Fibroblast of the conjunctiva (primary cell): ENCODE measurements at regions not wholly inside any gene's neighbourhood (a gene's known extent, or its start where the extent isn't known, plus 50 kb on each side); places are given as distances from the start of the nearest gene placed in this dataset.
A peak's percentile ranks its signal among the peaks of the same experiment; 100 is the strongest.
"Not testable (repeated sequence)": the region's sequence is repeated elsewhere in the genome, so short reads cannot be mapped to it uniquely, and the experiment has no call there.

ENCODE experiments used
- DNase-seq: peaks from one replicate; pipeline ENCODE4 v3.0.0-alpha.2; 2010; ENCODE audit warnings: low read depth

DNA sequence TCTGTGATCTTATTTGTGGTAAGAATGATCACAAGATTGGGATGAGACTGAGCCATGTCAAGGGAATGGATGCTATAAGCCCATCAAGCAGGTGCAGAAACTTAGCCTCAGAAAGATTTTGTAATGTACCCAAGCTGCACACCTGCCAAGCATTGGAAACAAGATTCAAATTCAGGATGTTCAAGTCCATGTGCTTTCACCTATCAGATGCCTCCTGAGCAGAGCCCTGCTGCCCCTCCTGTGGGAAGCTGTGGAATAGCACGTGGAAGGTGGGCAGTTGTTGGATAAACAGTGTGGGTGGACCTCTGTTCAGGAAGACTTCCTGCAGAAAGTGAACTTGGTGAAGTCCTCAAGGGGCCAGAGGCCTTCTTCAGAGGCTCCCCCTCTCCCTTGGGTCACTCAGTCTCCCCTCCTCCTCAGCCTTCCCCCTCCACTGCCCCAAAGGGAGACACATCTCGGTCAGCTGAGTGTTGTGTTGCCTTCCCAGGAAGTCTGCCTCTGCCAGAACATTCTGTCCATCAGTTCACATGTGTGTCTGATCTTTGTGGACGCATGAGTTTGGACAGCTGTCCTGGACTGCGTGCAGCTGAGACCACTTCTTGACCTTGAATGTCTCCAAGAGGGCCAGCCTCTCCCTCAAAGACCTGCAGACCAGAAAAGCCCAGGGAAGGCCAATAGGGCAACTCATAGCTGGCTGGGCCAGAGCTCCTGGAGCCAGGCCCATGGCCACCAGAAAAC lies 186.1 kb downstream of the INHBB start:
- DNase-seq = peak; percentile 57

DNA sequence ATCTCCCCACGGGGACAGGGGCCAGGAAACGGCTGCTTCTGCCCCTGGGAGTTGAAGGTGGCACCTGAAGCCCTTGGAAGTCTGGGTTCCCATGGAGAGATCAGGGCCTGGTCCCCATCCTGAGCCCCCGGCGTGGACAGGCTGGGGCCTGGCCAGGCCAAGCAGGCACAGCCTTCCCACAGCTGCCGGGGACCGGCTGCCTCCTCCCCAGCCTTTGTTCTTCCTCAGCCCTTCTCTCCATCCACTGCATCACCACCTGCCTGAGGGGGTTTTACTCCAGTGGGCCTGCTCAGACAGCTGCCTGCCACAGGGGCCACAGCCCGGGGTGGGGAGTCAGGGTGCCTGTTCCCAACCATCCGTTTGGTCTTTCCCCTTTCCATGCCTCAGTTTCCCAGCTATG lies 187.7 kb downstream of the INHBB start:
- DNase-seq = no peak

DNA sequence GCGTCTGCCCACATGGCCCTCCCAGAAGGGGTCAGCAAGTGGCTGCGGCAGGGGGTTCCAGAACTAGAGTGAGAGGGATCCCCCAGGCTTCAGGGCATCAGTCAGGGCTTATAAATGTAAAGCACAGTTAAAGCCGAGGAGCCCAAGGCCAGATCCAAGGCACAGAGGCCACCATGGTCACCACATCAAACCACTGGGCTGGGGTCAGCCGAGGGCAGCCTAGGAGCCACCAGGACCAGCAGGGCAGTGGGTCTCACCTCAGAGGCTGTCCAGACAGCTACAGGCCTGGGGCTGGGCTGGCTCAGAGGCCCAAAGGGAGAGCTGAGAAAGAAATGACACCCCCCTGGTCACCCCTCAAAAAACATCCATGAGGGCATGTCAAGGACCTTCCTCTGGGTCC lies 188.5 kb downstream of the INHBB start:
- DNase-seq = no peak

DNA sequence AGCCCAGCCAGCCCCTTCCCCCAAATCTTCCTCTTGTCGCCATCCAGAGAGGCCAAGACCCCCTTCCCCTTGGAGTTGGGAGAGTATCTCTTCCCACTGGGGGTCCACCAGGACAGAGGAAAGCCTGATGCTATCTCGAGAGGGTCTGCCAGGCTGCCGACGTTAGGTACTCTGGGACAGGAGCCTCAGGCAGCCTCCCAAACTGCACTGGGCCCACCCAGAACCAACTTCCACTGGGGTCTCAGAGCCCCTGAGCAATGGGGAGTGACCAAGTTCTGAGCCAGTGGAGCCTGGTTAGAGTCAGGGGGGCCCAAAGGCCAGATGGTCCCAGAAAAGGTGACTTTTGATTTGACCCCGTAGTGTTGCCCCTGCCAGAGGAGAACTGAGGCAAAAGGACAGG lies 189.1 kb downstream of the INHBB start:
- DNase-seq = no peak

DNA sequence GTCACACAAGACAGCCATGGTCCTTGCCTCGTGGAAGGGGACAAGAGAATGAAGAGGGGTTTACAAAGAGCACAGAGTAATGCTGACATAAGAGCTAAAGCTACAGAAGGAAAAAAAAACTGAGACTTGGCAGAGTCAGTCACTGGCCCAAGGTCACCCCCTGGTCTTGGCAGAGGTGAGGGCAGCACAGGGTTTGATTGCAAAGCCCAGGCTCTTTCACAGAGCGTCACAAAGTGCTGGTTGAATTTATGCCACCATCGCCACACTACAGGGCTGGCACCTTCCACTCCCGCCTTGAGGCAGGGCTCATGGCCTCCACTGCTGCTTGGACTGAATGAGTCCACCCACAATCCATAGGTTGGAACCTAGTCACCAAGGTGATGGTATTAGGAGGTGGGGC lies 190.2 kb downstream of the INHBB start:
- DNase-seq = no peak

DNA sequence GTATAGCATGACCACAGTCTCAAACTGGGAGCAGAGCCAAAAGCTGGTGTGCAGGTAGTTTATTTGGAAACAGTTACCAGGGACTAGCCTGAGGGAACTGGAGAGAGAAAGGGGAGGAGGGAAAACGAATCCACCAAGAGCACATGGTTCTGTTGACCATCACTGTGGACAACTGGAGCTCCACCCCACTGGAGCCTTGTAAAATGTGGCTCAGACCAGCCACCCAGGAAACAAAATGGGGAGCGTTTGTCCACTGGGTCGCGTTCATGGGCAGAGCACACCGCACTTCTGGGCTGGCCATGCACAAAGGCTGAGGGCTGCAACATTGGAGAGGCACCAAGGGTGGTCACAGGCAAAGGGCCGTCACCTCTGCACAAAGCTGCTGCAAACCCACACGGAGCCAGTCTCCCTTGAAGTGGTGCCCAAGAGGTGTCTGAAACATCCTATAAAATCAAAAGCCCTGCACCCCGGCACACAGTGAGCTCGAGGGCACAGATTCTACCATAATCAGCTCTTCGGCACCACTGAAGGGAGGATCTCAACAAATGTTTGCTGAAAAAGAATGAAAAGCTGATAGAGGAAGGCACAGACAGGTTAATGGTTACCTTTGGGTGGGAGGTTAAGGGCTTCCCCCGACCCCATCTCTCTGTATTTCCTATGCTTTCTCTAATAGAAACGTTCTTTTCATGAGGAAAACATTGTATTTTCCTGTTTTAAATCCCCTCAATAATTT lies 192.9 kb downstream of the INHBB start:
- DNase-seq = no peak

DNA sequence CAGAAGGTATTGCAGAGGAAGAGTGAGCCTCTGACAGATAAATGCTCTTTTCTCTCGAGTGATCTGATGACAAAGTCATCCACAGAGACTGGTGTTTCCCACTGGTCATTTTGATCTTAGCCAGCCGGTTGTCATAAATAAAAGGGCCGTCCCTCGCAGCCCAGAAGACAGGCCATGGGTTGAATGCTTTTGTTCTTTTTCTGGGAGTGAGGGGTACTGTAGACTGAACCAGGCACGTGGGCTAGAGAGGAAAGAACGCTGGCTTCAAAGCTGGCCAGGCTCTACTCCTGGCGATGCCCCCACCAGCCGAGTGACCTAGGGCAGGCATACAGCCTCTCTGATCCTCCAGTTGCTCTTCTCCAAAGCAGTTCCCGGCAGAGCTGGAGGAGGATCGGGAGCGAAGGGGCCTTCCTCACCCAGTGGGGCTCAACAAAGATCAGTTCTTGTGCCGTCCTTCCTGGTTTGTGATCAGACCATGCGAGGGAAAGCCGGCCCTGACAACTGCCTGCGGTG lies 193.5 kb downstream of the INHBB start:
- DNase-seq = no peak

DNA sequence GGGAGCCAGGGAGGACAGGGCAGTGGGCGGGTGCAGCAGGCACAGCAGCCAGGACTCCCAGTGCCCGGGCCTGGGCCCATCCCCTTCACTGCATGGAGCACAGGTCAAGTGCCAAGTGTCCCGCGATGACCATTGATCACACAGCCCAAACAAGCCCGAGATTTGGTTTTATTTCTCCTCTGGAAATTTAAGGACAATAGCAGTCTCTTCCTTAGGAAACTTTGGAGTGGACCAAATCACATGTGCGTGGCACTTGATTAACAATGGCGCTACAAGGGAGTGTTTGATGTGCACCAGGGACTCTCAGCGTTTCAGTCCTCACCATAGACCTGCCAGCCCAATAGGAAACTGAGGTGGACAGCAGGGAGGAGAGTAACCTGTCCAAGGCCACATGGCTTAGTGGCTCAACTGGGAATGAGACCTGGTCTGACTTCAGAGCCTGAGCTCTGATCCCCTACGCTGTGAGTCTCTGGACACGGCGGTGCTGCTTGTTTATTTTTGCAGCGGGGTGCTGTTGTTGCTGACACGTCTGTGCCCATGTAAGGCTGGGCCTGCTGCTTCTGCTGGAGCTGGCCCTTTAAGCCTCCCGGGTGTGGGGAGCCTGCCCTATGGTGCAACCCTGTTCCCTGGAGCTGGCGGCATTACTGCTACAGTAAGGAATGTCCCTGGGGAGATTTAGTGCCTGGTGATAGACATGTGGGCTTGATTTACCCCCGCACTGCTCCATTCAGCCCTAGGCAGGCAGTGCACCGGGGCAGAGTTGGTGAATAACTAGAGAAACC lies 194.2 kb downstream of the INHBB start:
- peak; percentile 95 for DNase-seq

DNA sequence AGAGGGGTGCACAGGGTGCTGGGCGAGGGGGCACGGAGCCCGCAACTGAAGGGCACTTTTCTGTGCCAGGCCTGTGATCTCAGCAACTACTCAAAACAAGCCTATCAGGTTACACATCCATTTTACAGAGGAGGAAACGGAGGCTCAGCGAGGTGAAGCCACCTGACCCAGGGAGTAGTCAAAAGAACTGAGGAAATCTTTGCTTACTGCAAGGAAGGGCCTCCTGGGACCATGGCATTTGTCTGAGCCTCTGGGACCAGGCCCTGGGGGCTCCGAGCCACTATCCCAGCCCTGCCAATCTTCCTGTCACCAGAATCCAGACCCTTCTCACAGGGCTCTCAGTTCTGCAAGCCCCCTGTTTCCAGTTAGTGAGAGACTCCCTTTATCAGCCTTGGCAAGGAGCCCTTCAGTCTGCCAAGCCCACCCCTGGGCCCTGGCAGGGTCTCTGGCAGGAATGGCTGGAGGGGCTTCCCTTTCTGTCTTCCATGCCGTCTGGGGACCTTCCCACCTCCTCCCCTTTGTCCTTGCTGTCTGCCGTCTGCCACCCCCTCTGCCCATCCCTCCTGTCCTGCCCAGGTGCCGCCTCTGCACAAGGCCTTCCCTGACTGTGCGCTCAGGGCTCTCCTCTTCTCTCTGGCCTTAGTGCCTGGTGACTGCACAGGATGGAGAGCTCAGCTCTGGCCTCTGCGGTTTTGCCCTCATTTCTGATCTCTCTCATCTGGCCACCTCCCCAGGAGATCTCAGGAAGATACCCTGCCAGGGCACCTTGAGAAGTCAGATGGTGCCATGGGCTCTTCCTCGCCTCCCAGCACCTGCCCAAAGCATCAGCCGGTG lies 194.7 kb upstream of the GLI2 start:
- no peak for DNase-seq

DNA sequence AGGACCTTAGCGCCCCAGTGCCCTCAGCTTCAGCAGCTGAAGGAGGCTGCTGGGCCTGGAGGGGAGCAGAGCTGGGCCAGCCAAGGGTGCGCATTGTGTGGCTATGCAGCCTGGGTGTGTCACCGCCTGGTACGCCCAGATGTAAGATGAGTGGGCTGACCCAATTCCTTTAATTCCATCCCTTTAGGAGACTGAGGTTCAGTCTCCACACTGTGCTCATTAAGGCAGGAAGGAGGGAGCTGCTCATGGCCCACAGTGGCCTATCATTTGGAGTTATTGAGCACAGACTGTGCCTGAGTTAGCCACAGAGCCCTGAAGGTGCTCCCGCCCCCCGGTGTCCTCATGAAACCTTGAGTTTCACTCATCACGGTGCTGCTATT lies 194.1 kb upstream of the GLI2 start:
- no peak for DNase-seq

DNA sequence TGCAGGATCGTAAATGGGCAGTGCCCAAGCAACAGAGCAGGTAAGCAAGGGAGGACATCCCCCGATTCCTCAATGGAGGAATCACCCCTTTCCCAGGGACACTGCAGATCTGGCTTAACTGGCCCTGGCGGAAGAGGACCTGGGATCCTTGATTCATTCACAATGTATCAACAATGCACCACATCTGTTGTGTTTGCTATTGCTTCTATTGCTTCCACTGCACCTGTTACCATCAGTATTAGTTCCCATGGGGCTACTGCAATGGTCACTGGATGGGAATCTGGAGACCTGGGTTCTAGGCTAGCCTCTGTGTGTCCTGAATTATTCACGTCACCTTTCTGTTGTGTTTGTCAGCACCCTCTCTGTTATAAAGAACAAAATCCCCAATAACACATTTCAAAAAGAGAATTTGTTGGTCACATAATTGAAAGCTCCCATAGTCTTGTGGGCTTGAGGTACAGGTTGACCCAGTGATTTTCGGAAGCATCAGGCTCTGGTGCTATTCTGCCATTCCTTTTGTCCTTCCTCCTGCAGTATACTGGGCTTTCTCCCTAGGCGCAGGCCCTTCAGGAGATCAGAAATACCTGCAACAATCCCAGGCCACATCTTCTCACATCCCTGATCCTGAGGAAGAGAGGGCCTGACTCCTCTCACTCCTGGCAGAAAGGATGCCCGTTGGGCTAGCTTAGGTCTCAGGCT lies 193.5 kb upstream of the GLI2 start:
- DNase-seq = no peak

DNA sequence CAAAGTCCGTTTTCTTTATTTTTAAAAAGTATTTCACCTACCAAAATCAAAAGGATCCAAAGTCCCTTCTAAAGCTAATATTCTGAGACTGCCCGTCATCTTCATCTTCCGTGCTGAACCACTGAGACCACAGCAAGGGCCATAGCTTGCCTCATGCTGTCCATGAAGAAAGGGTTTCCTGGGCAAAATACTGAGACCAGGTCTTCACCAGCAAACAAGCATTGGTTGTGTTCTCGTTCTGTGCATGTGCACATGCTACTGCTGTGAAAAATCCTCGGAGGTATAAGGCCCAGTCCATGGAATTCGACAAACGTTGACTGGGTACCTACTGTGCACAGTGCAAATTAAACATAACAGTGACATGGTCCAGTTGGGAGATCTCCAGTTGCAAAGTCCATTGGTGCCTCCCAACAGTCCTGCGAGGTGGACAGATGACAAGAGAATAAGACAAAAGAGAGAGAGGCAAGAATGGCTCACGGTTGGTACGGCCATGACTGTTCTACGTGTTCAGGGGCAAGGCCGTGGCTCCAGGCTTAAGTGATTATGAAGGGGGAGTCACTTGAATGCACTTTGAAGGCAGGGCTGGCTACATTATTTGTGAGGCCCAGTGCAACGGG lies 192.6 kb upstream of the GLI2 start:
- no peak for DNase-seq

DNA sequence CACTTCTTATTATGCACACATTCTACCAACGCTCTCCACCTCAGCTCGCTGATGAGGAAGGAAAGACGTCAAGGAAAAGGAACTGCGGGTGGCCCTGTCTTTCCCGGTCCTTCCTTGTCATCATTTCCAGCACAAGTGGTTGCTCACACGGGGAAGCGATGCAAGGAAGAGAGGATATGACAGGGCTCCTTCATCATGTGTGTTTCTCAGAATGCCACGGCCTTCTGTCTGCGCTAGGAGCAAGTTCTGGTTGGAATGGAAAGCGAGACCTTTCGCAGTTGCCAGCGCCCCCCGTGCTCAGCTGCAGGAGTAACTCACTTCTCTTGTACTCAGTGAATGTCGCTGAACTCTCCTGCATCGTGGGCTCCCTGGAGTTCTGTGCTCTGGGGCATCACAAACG lies 191.8 kb upstream of the GLI2 start:
- no peak for DNase-seq

DNA sequence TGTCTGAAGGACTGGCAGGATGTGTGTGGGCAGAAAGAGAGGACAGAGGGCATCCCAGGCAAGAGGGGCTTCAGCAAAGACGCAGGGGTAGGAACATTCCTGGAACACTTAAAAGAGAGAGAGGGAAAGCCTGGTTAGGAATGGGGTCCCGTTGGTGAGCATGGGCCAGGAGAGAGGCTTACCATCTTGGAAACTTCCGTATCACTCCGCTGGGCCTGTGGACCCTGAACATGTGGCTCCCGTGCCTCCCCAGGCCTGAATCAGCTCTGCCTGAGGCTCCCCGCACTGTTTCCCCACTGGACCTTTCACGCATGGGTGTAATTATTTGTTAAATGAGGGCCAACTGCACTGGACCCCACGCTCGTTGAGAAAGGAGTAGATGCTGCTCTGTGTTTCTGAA lies 191.1 kb upstream of the GLI2 start:
- no peak for DNase-seq

DNA sequence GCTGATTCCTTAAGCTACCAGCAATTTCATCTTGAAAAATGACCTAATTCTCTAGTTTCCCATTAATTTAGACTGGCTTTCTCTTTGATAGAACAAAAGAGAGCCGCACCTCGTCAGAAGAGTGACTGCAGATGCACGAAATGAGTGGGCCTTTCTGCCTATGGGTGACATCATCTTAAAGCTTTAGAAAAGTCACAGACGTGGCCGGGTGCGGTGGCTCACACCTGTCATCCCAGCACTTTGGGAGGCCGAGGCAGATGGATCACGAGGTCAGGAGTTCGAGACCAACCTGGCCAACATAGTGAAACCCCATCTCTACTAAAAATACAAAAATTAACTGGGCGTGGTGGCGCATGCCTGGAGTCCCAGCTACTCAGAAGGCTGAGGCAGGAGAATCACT lies 190.7 kb upstream of the GLI2 start:
- not testable (repeated sequence) for DNase-seq

DNA sequence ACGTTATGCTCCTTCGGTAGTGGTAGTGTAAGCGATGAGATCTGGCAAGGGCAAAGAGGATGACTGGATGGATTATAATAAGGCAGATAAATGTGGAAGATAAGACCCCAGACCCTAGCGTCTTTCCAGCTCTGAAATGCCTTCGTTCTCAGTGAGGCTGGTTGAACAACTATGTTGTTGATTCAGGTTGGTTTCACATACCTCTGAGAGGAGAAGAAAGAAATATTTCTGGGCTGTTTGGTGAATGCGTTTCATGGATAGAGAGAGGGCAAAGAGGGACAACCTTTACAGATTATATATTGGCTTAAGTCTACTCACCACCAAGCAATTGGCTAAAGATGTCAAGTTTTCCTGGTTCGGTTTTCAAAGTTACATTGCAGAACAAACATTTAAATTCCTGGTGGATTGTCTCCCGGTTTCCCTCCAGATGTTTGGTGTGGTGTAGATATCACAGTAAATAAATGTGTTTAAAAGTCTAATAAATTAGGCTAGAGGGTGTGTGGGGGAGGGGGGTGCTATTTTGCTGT lies 190.1 kb upstream of the GLI2 start:
- DNase-seq = no peak

DNA sequence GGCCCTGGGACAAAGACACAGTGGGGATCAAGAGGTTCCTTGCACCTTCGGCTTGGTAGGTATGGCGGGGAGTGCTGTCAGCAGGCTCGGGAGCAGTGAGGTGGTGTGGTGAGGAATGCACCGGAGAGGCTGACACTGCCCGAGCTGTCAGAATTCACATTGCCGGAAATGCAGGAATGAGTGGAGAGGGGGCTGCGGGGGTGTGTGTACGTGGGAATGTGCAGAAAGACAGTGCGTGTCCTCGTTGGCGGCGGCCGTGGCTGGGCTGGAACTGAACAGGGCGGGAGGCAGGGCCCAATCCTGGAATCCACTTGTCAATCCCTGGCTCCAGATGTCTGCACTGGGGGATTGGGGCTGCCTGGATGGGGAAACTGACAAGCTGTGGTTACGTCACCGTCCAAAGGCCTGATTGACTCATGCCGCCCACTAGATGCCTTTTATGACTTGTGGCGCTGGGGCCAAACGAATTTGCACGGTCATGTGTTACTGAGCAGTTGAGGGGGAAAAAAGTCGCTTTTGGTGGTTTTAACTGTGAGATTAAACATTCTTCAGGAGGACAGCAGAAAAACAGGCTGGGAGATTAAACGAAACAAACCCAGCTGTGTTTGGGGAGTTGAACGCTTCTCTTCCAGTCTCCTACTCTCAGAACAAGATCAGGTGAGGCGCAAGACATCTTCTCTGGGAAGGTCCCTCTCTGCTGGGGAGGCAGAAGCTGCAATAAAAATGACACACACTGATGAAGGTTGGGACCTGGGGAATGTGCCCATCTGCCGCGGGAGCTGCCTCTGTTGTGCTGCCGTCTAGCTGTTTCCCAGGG lies 189.4 kb upstream of the GLI2 start:
- DNase-seq = peak; percentile 65

DNA sequence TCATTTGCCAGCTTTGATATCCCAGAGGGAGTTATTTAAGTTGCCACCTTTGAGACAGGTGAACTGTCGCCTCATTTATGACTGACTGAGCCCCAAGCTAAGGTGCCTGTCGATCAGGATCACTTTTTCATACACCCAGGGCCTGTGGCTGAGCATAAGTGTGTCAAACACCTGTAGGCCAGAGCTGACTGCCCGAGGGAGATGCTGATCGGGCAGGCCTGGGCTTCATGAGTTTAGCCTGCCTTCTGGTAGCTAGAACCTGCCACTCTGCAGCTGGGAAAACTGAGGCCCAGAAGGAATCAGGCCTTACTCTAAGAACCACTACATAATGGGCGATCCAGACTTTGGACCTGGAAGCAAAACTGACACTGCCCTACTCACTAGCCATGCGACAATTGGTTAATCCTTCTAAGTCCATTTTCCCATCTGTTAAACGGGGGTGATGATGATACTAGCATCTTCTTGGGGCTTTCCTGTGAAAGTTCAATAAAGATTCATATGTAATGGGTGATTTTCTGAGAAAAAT lies 188.7 kb upstream of the GLI2 start:
- no peak for DNase-seq

DNA sequence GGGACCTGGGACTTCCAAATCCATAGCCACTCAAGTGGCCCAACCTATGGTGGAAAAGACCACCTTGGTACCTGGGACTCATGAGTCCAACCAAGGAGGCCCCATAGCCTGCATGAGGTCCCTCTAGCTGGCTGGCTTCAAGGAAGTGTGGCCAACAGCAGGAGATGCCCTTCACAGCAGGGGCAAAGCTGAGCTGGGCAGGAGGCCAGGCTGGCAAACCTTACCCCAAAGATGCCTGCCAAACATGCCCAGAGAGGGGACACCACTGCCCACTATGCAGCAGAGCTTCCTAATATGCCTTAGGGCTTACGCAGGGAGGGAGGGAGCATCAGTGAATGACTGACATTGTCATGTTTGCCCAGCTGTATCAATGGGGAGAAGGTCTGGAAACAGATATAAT lies 188.0 kb upstream of the GLI2 start:
- no peak for DNase-seq
